Fibroblast of villous mesenchyme (primary cell): ENCODE measurements at regions not wholly inside any gene's neighbourhood (a gene's known extent, or its start where the extent isn't known, plus 50 kb on each side); places are given as distances from the start of the nearest gene placed in this dataset.

Source experiments
- DNase-seq: peaks from one replicate; pipeline ENCODE4 v3.0.0-alpha.2; 2010; ENCODE audit warnings: low read depth
- H3K4me3 ChIP-seq: 2 replicates; pipeline ENCODE4 v1.5.1; 2011; ENCODE audit warnings: low read depth, mild to moderate bottlenecking, low read length
- TF ChIP-seq, protein P1 (sequence below): IDR thresholded peaks from 2 replicates; pipeline ENCODE4 v1.5.1; 2012; ENCODE audit warnings: low read depth, mild to moderate bottlenecking, low read length; ENCODE audit not compliant: insufficient read depth

GRCh38 chr2:188869550-188869949, 104.6 kb upstream of the COL3A1 start:
- no peak overlapping the region for H3K4me3 ChIP-seq
- TF ChIP-seq, protein P1, sequence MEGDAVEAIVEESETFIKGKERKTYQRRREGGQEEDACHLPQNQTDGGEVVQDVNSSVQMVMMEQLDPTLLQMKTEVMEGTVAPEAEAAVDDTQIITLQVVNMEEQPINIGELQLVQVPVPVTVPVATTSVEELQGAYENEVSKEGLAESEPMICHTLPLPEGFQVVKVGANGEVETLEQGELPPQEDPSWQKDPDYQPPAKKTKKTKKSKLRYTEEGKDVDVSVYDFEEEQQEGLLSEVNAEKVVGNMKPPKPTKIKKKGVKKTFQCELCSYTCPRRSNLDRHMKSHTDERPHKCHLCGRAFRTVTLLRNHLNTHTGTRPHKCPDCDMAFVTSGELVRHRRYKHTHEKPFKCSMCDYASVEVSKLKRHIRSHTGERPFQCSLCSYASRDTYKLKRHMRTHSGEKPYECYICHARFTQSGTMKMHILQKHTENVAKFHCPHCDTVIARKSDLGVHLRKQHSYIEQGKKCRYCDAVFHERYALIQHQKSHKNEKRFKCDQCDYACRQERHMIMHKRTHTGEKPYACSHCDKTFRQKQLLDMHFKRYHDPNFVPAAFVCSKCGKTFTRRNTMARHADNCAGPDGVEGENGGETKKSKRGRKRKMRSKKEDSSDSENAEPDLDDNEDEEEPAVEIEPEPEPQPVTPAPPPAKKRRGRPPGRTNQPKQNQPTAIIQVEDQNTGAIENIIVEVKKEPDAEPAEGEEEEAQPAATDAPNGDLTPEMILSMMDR, result no peak
- DNase-seq, result no peak

GRCh38 chr2:188870289-188870688, 103.9 kb upstream of the COL3A1 start:
- TF ChIP-seq, protein P1, result no peak
- peak; percentile 90 for DNase-seq
- no peak overlapping the region for H3K4me3 ChIP-seq

DNA sequence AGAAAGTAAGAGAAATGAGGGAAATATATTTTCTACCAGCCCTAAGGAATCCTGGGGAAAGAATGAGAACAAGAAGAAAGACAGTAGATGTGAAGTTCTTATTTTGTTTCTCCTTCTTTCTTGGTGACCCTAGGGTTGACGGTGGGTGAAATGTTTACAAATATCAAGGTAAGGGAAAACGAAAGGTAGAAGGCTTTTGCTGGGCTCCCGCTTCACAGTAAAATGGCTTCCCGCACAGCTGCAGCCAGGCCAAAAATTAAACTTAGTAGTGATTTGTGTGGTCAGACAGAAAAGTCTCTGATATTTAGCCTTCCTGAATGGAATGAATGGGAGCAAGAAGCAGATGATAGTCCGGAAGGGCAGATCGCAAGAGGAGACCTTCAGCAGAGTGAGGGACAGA, 99.1 kb upstream of the COL3A1 start:
- no peak overlapping the region for H3K4me3 ChIP-seq
- no peak for DNase-seq
- TF ChIP-seq, protein P1, result no peak

GRCh38 chr2:188878716-188879115, 95.5 kb upstream of the COL3A1 start:
- TF ChIP-seq, protein P1, result no peak
- no peak overlapping the region for H3K4me3 ChIP-seq
- DNase-seq, result no peak

- no peak for DNase-seq
- H3K4me3 ChIP-seq, result no peak overlapping the region
- TF ChIP-seq, protein P1, result no peak
Observed at GRCh38 chr2:188880740-188881139, 93.4 kb upstream of the COL3A1 start.

DNA sequence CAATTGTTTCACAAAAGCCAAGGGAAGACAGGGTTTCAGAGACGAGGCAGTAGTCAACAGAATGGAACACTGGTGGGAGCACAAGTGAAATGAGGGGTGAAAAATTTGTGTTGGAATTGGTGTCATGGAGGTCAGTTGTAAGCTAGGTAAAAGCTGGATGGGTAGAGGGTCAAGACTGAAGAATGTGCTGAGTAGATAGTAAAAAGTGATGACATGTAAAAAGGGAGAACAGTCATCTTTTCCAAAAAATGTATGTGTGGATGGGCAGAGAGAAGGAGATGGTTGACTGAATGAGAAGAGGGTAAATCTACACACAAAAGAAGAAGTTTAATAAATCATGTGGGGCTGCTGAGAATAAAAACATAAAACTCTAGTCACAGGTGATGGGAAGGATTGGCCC, 92.7 kb upstream of the COL3A1 start:
- DNase-seq, result no peak
- no peak overlapping the region for H3K4me3 ChIP-seq
- TF ChIP-seq, protein P1, result no peak

- no peak overlapping the region for H3K4me3 ChIP-seq
- TF ChIP-seq, protein P1, result no peak
- DNase-seq, result peak; percentile 93
Observed at GRCh38 chr2:188884046-188884445, 90.1 kb upstream of the COL3A1 start.
